Adrenal gland (tissue), 5 donors: ENCODE measurements at regions not wholly inside any gene's neighbourhood (a gene's known extent, or its start where the extent isn't known, plus 50 kb on each side); places are given as distances from the start of the nearest gene placed in this dataset.
"Not testable (repeated sequence)": the region's sequence is repeated elsewhere in the genome, so short reads cannot be mapped to it uniquely, and the experiment has no call there.

Source experiments
- CTCF ChIP-seq, 6 experiments: fragments of 450-650 bp in 4 of 6; fragments of 200-600 bp in 2 of 6; sonication (generic) in 1 of 6; IDR thresholded peaks; 1 replicate in 5 of 6; 2 replicates in 1 of 6; pipeline versions ENCODE4 v1.5.1 to v1.8.0; 2016 to 2021; ENCODE audit warnings: antibody characterized with exemption in 6 of 6, mild to moderate bottlenecking in 2 of 6, moderate library complexity in 1 of 6
- POLR2A ChIP-seq, 2 donors: fragments of 450-650 bp; IDR thresholded peaks; one replicate each; pipeline ENCODE4 v1.6.1; 2017; ENCODE audit warnings: antibody characterized with exemption in 2 of 2, mild to moderate bottlenecking in 2 of 2, moderate library complexity in 1 of 2
- donor health status: DM: no; HTN: no; CAD: no.

GRCh38 chr6:87752503-87752902, 50.5 kb upstream of the AKIRIN2 start:
- not testable (repeated sequence) for TF ChIP-seq CTCF, POLR2A (IDR thresholded peaks at IDR 0.05)
